ENCODE measurements at regions not wholly inside any gene's neighbourhood (a gene's known extent, or its start where the extent isn't known, plus 50 kb on each side); places are given as distances from the start of the nearest gene placed in this dataset.

DNA sequence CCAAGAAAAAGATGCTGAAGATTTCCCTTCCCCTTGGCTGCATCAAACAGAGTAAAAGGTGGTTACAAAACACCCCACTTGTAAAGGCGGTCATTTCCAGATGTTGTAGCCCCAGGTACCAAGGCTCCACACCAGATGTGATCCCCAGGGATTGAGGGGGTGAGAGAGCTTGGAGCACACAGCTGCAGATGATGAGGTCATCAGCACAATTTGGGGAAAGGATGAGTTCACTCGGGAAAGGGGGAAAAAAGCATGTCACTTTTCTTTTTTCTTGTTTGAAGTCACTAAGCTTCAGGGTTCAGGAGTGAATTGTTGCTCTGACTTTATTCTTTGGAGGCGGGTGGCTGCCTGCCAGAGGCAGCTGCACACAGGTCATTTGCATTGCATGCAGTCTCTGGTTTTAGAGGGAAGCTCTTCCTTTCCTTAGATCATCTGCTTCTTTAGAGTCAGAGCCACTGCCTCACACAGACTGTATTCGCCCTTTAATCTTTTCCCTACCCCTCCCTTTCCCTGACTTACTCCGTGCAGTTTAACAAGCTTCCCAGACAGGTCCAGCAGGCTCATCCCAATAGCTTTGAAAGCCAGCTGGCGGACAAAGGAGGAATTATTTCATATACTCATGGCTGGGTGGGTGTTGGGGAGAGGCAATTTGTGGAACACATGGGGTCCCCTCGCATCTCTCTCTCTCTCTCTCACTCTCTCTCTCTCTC, 409.3 kb upstream of the SLC24A2 start:
- TF ChIP-seq ZNF274 (IDR thresholded peaks at IDR 0.05; ENCODE audit: low read depth, low read length), result no peak
- TF ChIP-seq YY1 (IDR thresholded peaks at IDR 0.05; ENCODE audit: insufficient read depth, insufficient read length), result no peak
- TF ChIP-seq SUZ12 (IDR thresholded peaks at IDR 0.05; ENCODE audit: extremely low read depth, insufficient read depth, insufficient read length), result no peak
